ENCODE measurements at regions not wholly inside any gene's neighbourhood (a gene's known extent, or its start where the extent isn't known, plus 50 kb on each side); places are given as distances from the start of the nearest gene placed in this dataset.
"Not testable (repeated sequence)": the region's sequence is repeated elsewhere in the genome, so short reads cannot be mapped to it uniquely, and the experiment has no call there.

- no peak for DNase-seq (ENCODE audit: low spot score)
Observed at GRCh38 chr9:7342736-7343135, 456.8 kb downstream of the DMAC1 start.

GRCh38 chr9:7342229-7342628, 457.3 kb downstream of the DMAC1 start:
- DNase-seq (ENCODE audit: low spot score): no peak

GRCh38 chr9:7341571-7341970, 458.0 kb downstream of the DMAC1 start:
- DNase-seq (ENCODE audit: low spot score): no peak

GRCh38 chr9:7340451-7340850, 459.1 kb downstream of the DMAC1 start:
- DNase-seq (ENCODE audit: low spot score): no peak

GRCh38 chr9:7338586-7339281, 460.8 kb downstream of the DMAC1 start:
- no peak for DNase-seq (ENCODE audit: low spot score)

- DNase-seq (ENCODE audit: low spot score): no peak
Observed at GRCh38 chr9:7336356-7337065, 463.1 kb downstream of the DMAC1 start.

- DNase-seq (ENCODE audit: low spot score): no peak
Observed at GRCh38 chr9:7333719-7334118, 465.9 kb downstream of the DMAC1 start.

- DNase-seq (ENCODE audit: low spot score): no peak
Observed at GRCh38 chr9:7332780-7333179, 466.8 kb downstream of the DMAC1 start.

GRCh38 chr9:7328453-7328852, 471.1 kb downstream of the DMAC1 start:
- no peak for DNase-seq (ENCODE audit: low spot score)

- no peak for DNase-seq (ENCODE audit: low spot score)
Observed at GRCh38 chr9:7325995-7326394, 473.6 kb downstream of the DMAC1 start.

- no peak for DNase-seq (ENCODE audit: low spot score)
Observed at GRCh38 chr9:7324152-7324598, 475.4 kb downstream of the DMAC1 start.

- DNase-seq (ENCODE audit: low spot score): no peak
Observed at GRCh38 chr9:7320841-7321240, 478.7 kb downstream of the DMAC1 start.

- DNase-seq (ENCODE audit: low spot score): peak; percentile 37
Observed at GRCh38 chr9:7320139-7320538, 479.4 kb downstream of the DMAC1 start.

GRCh38 chr9:7318920-7319319, 480.7 kb downstream of the DMAC1 start:
- DNase-seq (ENCODE audit: low spot score): no peak

GRCh38 chr9:7316967-7317366, 482.6 kb downstream of the DMAC1 start:
- DNase-seq (ENCODE audit: low spot score): no peak

GRCh38 chr9:7316166-7316795, 483.3 kb downstream of the DMAC1 start:
- DNase-seq (ENCODE audit: low spot score): no peak

GRCh38 chr9:7315746-7316145, 483.8 kb downstream of the DMAC1 start:
- no peak for DNase-seq (ENCODE audit: low spot score)

GRCh38 chr9:7315116-7315515, 484.5 kb downstream of the DMAC1 start:
- no peak for DNase-seq (ENCODE audit: low spot score)

GRCh38 chr9:7313389-7313788, 486.2 kb downstream of the DMAC1 start:
- no peak for DNase-seq (ENCODE audit: low spot score)

GRCh38 chr9:7309051-7309450, 490.5 kb downstream of the DMAC1 start:
- not testable (repeated sequence) for DNase-seq (ENCODE audit: low spot score)

- no peak for DNase-seq (ENCODE audit: low spot score)
Observed at GRCh38 chr9:7305677-7306076, 493.9 kb downstream of the DMAC1 start.

- DNase-seq (ENCODE audit: low spot score): no peak
Observed at GRCh38 chr9:7304627-7304995, 495.0 kb downstream of the DMAC1 start.

GRCh38 chr9:7303907-7304626, 495.5 kb downstream of the DMAC1 start:
- DNase-seq (ENCODE audit: low spot score): no peak
